ENCODE measurements at regions not wholly inside any gene's neighbourhood (a gene's known extent, or its start where the extent isn't known, plus 50 kb on each side); places are given as distances from the start of the nearest gene placed in this dataset.

DNA sequence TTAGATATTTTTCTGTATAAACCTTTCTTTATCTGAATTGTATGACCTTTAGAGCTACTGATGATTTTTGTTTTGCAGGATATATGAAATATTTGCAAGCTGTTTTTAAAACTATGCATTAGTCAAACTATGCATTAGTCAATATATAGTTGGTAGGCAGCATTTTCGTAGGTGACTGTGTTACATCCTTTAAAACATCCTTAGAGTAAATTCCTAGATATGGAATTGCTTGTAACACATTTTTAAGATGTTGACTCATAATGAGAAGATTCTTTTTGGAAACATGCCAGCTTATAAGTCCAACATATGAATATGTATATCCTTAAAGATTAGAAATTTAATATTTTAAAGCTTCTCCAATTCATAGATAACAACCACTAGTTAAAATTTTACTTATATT, 1768.5 kb downstream of the PCDH7 start:
- 81 to 85% methylated on average over 1 of the region's 1 CpG for WGBS, 2 donors
- Histone ChIP-seq H3K27ac (no peak overlapping the region), H3K27me3 (no peaks in the 10 kb centered on the region), H3K36me3 (no peaks in the 10 kb centered on the region), H3K9me3 (no peaks in the 10 kb centered on the region), H3K4me3 (no peak overlapping the region), H3K4me1 (peaks cover 0 to 9% (median 0%) of the 10 kb centered on the region in 4 donors)
- TF ChIP-seq EP300 (IDR thresholded peaks at IDR 0.05) (no peak), POLR2A (IDR thresholded peaks at IDR 0.05) (no peak), CTCF (IDR thresholded peaks at IDR 0.05) (no peak)
- no peak for DNase-seq (ENCODE audit: low spot score in 2 of 2)

- DNase-seq (ENCODE audit: low spot score in 2 of 2): no peak
- Histone ChIP-seq H3K27ac (no peak overlapping the region), H3K4me3 (no peak overlapping the region), H3K4me1 (no peaks in the 10 kb centered on the region), H3K9me3 (peaks cover 0 to 5% (median 0%) of the 10 kb centered on the region in 4 donors), H3K27me3 (no peaks in the 10 kb centered on the region), H3K36me3 (no peaks in the 10 kb centered on the region)
- TF ChIP-seq EP300 (IDR thresholded peaks at IDR 0.05) (no peak), CTCF (IDR thresholded peaks at IDR 0.05) (no peak), POLR2A (IDR thresholded peaks at IDR 0.05) (no peak)
- 44 to 52% methylated on average over 5 of the region's 5 CpGs for WGBS, 2 donors
Observed at GRCh38 chr4:32499171-32499570, 1779.0 kb downstream of the PCDH7 start.

GRCh38 chr4:32503241-32503640, 1783.1 kb downstream of the PCDH7 start:
- Histone ChIP-seq H3K9me3 (peaks cover 0 to 5% (median 0%) of the 10 kb centered on the region in 4 donors), H3K27me3 (no peaks in the 10 kb centered on the region), H3K4me3 (no peak overlapping the region), H3K4me1 (no peaks in the 10 kb centered on the region), H3K36me3 (no peaks in the 10 kb centered on the region), H3K27ac (no peak overlapping the region)
- 94 to 95% methylated on average over 3 of the region's 3 CpGs for WGBS, 2 donors
- DNase-seq (ENCODE audit: low spot score in 2 of 2): no peak
- TF ChIP-seq POLR2A (IDR thresholded peaks at IDR 0.05): no peak
- no peak for TF ChIP-seq EP300 (IDR thresholded peaks at IDR 0.05)
- TF ChIP-seq CTCF (IDR thresholded peaks at IDR 0.05): no peak

DNA sequence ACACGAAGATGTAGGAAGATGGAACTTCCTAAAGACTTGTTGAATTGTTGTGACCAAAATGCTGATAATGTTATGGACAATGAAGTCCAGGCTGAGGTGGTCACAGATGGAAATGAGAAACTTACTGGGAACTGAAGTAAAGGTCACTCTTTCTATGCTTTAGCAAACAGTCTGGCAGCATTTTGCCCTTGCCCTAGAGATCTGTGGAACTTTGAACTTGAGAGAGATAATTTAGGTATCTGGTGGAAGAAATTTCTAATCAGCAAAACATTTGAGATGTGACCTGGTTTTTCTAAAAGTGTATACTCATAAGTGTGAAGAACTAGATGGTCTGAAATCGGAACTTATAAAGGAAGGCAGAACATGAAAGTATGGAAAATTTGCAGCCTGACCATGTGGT, 1785.9 kb downstream of the PCDH7 start:
- H3K36me3 ChIP-seq: no peaks in the 10 kb centered on the region
- TF ChIP-seq CTCF (IDR thresholded peaks at IDR 0.05) (no peak), EP300 (IDR thresholded peaks at IDR 0.05) (no peak), POLR2A (IDR thresholded peaks at IDR 0.05) (no peak)
- H3K9me3 ChIP-seq: no peaks in the 10 kb centered on the region
- H3K4me1 ChIP-seq: no peaks in the 10 kb centered on the region
- no peaks in the 10 kb centered on the region for H3K27me3 ChIP-seq
- H3K27ac ChIP-seq: no peak overlapping the region
- H3K4me3 ChIP-seq: no peak overlapping the region
- DNase-seq (ENCODE audit: low spot score in 2 of 2): no peak
- 94 to 96% methylated on average over 2 of the region's 2 CpGs for WGBS, 2 donors

- TF ChIP-seq EP300 (IDR thresholded peaks at IDR 0.05) (no peak), CTCF (IDR thresholded peaks at IDR 0.05) (no peak), POLR2A (IDR thresholded peaks at IDR 0.05) (no peak)
- Histone ChIP-seq H3K27ac (no peak overlapping the region), H3K27me3 (no peaks in the 10 kb centered on the region), H3K36me3 (no peaks in the 10 kb centered on the region), H3K9me3 (no peaks in the 10 kb centered on the region), H3K4me3 (no peak overlapping the region), H3K4me1 (peaks cover 0 to 6% (median 0%) of the 10 kb centered on the region in 4 donors)
- WGBS, 2 donors: 21 to 32% methylated on average over 6 of the region's 6 CpGs
- DNase-seq (ENCODE audit: low spot score in 2 of 2): no peak
Observed at GRCh38 chr4:32519060-32519459, 1798.9 kb downstream of the PCDH7 start.
